Lung (tissue), 11 donors: ENCODE measurements at regions not wholly inside any gene's neighbourhood (a gene's known extent, or its start where the extent isn't known, plus 50 kb on each side); places are given as distances from the start of the nearest gene placed in this dataset.

Experiments used
- ATAC-seq: fragments of 200-7000 bp; cut with Tn5 transposase; one replicate; pipeline ENCODE4 v1.9.1; 2020; ENCODE audit warnings: moderate number of reproducible peaks; ENCODE audit not compliant: insufficient read depth, low FRiP score
- DNase-seq, 3 donors: peaks; one replicate each; pipeline ENCODE4 v3.0.0-alpha.2; 2013 to 2017
- H3K27ac ChIP-seq, 2 donors: one replicate each; pipeline ENCODE4 v1.5.1; 2013; ENCODE audit warnings: mild to moderate bottlenecking in 2 of 2, moderate library complexity in 2 of 2, control low read depth in 1 of 2, inconsistent platforms in 1 of 2, low read depth in 1 of 2, low read length in 1 of 2
- H3K27me3 ChIP-seq, 3 donors: one replicate each; pipeline ENCODE4 v1.5.1; 2013; ENCODE audit warnings: low read length in 2 of 3; ENCODE audit not compliant: control insufficient read depth in 3 of 3, insufficient read depth in 3 of 3
- H3K36me3 ChIP-seq, 4 donors: one replicate each; pipeline ENCODE4 v1.5.1; 2013; ENCODE audit warnings: low read length in 4 of 4, mild to moderate bottlenecking in 1 of 4, moderate library complexity in 1 of 4; ENCODE audit not compliant: control insufficient read depth in 4 of 4, insufficient read depth in 4 of 4
- H3K4me1 ChIP-seq, 5 donors: one replicate each; pipeline ENCODE4 v1.5.1; 2013; ENCODE audit warnings: low read length in 5 of 5, mild to moderate bottlenecking in 2 of 5, moderate library complexity in 1 of 5; ENCODE audit not compliant: control insufficient read depth in 5 of 5, insufficient read depth in 5 of 5
- H3K4me3 ChIP-seq: one replicate; pipeline ENCODE4 v1.5.1; 2013; ENCODE audit warnings: mild to moderate bottlenecking, control low read depth, moderate library complexity
- H3K9ac ChIP-seq, 2 donors: one replicate each; pipeline ENCODE4 v1.5.1; 2013; ENCODE audit warnings: low read length in 2 of 2, control low read depth in 1 of 2; ENCODE audit not compliant: insufficient read depth in 1 of 2
- H3K9me3 ChIP-seq, 4 donors: one replicate each; pipeline ENCODE4 v1.5.1; 2013; ENCODE audit warnings: low read length in 3 of 4, mild to moderate bottlenecking in 1 of 4, moderate library complexity in 1 of 4; ENCODE audit not compliant: control insufficient read depth in 4 of 4, insufficient read depth in 3 of 4
- CTCF ChIP-seq: IDR thresholded peaks from 2 replicates; pipeline ENCODE4 v1.5.1; 2012; ENCODE audit warnings: mild to moderate bottlenecking; ENCODE audit errors: control extremely low read depth, extremely low read depth
- WGBS, 2 donors: extraction: QIAGEN DNeasy Blood & Tissue Kit; methylation state at CpG; one replicate each; pipeline ENCODE4 v1.1.7; 2013; 5-methylcytosine and 5-hydroxymethylcytosine counted together
- donor health status: control.
- donor health status: control.
- donor health status: Bipolar disorder and iron deficiency.
- donor health status: healthy.
- donor health status: DM: yes; HTN: yes; CAD: no.

- Histone ChIP-seq H3K36me3 (no peaks in the 10 kb centered on the region), H3K4me3 (no peak overlapping the region), H3K9ac (no peak overlapping the region), H3K27me3 (no peaks in the 10 kb centered on the region), H3K27ac (no peak overlapping the region), H3K4me1 (no peaks in the 10 kb centered on the region), H3K9me3 (no peaks in the 10 kb centered on the region)
- WGBS, 2 donors, result 73 to 93% methylated on average over 5 of the region's 5 CpGs
- ATAC-seq (no peak), DNase-seq (no peak)
- no peak for TF ChIP-seq CTCF
These were observed 235.0 kb upstream of the ERCC4 start for GRCh38 chr16:13684819-13685563.

- ATAC-seq (no peak), DNase-seq (no peak)
- Histone ChIP-seq H3K4me1 (no peaks in the 10 kb centered on the region), H3K36me3 (no peaks in the 10 kb centered on the region), H3K9ac (no peak overlapping the region), H3K9me3 (peaks cover 0 to 15% (median 5%) of the 10 kb centered on the region in 4 donors), H3K27me3 (no peaks in the 10 kb centered on the region), H3K27ac (no peak overlapping the region), H3K4me3 (no peak overlapping the region)
- no peak for TF ChIP-seq CTCF
These were observed 223.9 kb upstream of the ERCC4 start for GRCh38 chr16:13696017-13696416.

GRCh38 chr16:13697013-13697412 lies 222.9 kb upstream of the ERCC4 start:
- Histone ChIP-seq H3K36me3 (no peaks in the 10 kb centered on the region), H3K27ac (no peak overlapping the region), H3K9ac (no peak overlapping the region), H3K4me3 (no peak overlapping the region), H3K27me3 (no peaks in the 10 kb centered on the region), H3K9me3 (peaks cover 0 to 15% (median 5%) of the 10 kb centered on the region in 4 donors), H3K4me1 (no peaks in the 10 kb centered on the region)
- ATAC-seq (no peak), DNase-seq (no peak)
- WGBS, 2 donors, result 90 to 97% methylated on average over 1 of the region's 1 CpG
- TF ChIP-seq CTCF, result no peak

GRCh38 chr16:13697568-13697967 lies 222.4 kb upstream of the ERCC4 start:
- H3K9me3 ChIP-seq, result peaks cover 0 to 15% (median 4%) of the 10 kb centered on the region in 4 donors
- H3K9ac ChIP-seq, result no peak overlapping the region
- no peak for DNase-seq
- no peak overlapping the region for H3K27ac ChIP-seq
- no peak for TF ChIP-seq CTCF
- no peaks in the 10 kb centered on the region for H3K4me1 ChIP-seq
- no peaks in the 10 kb centered on the region for H3K27me3 ChIP-seq
- no peak overlapping the region for H3K4me3 ChIP-seq
- no peak for ATAC-seq
- no peaks in the 10 kb centered on the region for H3K36me3 ChIP-seq
